Epithelial cell of esophagus (primary cell): ENCODE measurements at regions not wholly inside any gene's neighbourhood (a gene's known extent, or its start where the extent isn't known, plus 50 kb on each side); places are given as distances from the start of the nearest gene placed in this dataset.
A peak's percentile ranks its signal among the peaks of the same experiment; 100 is the strongest.

ENCODE experiments used
- DNase-seq: peaks from one replicate; pipeline ENCODE4 v3.0.0; 2010; ENCODE audit warnings: low read depth
- H3K4me3 ChIP-seq: 2 replicates; pipeline ENCODE4 v1.5.1; 2011; ENCODE audit warnings: mild to moderate bottlenecking, low read length, control low read depth
- TF ChIP-seq, protein P1 (sequence below): IDR thresholded peaks from 2 replicates; pipeline ENCODE4 v1.5.1; 2011; ENCODE audit warnings: low read depth, mild to moderate bottlenecking, low read length, control low read depth, inconsistent platforms; ENCODE audit not compliant: insufficient read depth; ENCODE audit errors: missing control alignments

DNA sequence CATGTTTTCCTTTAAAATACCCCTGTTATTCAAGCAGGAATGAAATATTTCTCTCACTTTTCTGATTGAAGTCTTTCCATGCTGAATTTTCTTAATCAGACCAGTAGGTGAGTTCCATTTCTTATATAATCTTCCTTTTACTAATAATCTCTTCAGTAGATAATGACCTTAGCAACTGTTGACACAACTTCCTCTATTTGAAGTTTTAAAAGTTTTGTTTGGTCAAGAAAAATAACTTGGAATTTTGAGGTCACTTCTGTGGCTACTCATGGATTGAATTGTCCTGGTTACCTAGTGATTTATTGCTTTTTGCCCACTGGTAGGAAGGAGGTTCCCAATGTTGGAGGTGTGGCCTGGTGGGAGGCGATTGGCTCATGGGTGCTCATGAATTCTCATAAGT lies 70.6 kb upstream of the PAXBP1 start:
- H3K4me3 ChIP-seq = no peak overlapping the region
- TF ChIP-seq, protein P1, sequence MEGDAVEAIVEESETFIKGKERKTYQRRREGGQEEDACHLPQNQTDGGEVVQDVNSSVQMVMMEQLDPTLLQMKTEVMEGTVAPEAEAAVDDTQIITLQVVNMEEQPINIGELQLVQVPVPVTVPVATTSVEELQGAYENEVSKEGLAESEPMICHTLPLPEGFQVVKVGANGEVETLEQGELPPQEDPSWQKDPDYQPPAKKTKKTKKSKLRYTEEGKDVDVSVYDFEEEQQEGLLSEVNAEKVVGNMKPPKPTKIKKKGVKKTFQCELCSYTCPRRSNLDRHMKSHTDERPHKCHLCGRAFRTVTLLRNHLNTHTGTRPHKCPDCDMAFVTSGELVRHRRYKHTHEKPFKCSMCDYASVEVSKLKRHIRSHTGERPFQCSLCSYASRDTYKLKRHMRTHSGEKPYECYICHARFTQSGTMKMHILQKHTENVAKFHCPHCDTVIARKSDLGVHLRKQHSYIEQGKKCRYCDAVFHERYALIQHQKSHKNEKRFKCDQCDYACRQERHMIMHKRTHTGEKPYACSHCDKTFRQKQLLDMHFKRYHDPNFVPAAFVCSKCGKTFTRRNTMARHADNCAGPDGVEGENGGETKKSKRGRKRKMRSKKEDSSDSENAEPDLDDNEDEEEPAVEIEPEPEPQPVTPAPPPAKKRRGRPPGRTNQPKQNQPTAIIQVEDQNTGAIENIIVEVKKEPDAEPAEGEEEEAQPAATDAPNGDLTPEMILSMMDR = no peak
- no peak for DNase-seq

DNA sequence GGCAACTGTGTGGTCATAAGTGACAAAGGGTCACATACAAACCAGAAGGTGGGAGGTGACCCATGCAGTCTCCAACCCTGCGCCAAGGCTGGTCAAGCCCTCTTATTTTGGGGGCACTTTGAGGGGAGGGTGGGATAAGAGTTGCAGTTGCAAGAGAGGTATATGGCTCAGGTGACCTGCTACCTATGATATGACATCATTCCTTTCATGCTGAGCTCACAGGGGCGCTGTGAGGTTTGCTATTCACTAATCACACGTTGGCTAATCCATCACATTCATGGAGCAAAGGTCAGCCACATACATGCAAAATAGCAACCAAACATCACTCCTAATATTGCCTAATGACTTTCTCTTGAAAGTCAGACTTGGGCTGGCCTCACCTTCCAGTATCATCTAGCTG lies 72.0 kb upstream of the PAXBP1 start:
- no peak overlapping the region for H3K4me3 ChIP-seq
- no peak for DNase-seq
- TF ChIP-seq, protein P1 = no peak

DNA sequence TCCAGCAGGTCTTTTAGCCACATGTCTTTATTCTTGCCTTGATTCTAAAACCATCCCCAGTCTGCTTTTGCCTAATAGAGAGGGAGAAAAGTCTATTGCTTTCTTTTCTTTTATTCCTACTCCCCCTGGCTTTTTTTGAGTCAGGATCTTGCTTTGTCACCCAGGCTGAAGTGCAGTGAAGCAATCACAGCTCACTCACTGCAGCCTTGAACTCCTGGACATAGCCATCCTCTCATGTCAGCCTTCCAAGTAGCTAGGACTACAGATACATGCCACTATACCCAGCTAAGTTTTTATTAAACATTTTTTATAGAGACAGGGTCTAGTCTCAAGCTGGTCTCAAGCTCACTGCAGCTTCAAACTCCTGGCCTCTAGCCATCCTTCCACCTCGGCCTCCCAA lies 72.5 kb upstream of the PAXBP1 start:
- H3K4me3 ChIP-seq = no peak overlapping the region
- TF ChIP-seq, protein P1 = no peak

DNA sequence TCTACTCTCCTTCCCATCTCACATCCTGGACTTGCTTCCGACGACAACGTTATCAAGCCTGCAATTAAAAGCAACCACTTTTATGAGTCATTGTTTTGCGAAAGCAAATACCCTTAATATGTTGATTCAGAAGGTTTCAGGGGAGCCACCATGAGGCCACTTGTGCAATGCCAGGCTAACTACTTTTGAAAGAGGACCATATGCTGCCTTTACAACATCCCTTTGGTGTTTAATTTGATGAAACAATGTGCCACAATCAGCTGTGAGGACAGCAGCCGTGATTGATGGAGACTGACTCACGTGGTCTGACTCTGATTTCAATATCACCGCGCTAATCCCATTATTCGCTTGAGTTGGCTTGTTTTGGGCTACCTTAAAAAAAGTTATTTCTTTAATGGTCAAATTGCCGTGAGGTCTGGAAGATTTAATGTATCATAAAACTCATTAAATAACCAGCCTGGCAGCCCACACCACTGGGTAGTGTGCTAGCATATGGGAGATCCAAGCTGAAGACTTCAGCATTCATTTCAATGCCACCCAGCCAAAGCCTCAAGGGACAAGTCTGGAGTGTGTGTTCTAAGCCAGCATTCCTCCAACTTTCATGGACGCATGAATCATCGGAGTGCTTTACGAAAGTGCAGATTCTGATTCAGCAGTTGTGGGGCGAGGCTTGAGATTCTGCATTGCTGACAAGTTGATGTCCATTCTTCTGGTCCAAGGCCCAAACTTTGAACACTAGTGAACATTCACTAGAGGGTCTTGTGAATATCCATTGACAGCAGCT lies 73.3 kb upstream of the PAXBP1 start:
- peak; percentile 86 for DNase-seq
- TF ChIP-seq, protein P1 = no peak
- H3K4me3 ChIP-seq = no peak overlapping the region

More for the DNA sequence above, 72.5 kb upstream of the PAXBP1 start:
- no peak for DNase-seq

DNA sequence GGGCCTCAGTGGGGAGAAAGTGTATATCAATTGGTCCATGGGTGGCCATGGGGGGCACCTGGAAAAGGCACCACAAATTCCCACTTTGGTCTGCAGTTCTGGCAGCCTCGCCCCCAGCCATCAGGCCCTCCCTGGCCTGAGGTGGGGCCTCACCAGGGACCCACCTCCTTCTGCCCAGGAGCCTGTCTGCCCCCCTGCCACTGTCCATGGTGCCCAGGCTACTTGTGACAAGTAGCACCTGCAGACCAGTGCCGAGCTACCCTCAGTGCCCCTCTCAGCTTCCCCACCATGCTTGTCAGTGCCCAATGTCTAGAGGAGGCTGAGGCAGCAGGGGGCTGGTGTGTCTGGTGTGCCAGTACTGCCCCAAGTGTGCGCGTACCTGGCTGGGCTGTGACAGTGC lies 87.1 kb upstream of the PAXBP1 start:
- DNase-seq = no peak
- TF ChIP-seq, protein P1 = no peak
- no peak overlapping the region for H3K4me3 ChIP-seq

DNA sequence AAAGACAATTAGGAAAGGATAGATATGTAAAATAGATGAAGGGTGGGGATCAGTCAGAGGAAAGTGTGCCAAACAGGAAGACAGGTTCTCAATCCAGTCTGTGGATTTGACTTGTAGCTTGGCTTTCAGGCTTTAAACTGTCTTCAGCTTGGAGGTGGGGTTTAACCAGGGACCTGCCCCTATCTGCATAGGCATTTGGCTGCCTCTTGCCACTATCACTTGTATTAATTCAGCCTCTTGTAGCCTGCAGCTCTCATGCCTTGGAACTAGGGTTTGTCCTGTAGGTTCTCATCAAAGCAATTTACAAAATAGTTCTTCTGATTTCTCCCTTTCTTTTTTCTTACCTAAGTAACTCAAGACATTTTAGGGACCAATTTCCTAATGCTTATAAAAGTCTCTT lies 88.8 kb upstream of the PAXBP1 start:
- no peak for DNase-seq
- TF ChIP-seq, protein P1 = no peak
- no peak overlapping the region for H3K4me3 ChIP-seq

DNA sequence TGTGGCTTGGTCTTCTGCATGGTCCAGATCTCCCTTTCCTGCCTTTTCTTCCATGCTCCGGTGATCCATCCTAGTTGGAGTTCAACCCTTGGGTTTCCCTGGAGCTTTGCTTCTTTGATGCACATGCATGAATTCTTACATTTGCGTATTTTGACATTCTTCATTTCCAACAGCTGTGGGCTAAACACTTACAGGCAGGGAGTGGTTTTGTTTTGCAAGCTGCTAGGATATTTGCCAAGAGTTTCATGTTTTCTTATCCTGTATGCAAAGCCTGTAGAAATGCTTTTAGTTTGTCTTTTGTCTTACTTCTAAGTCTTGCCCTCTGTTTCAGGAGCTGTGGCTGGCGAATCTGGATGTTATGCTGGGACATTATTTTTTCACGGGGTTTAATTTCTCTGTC lies 90.3 kb upstream of the PAXBP1 start:
- DNase-seq = no peak

More for the DNA sequence above, 90.3 kb upstream of the PAXBP1 start:
- H3K4me3 ChIP-seq = no peak overlapping the region
- TF ChIP-seq, protein P1 = no peak
